GM21423 (cell line): ENCODE measurements at regions not wholly inside any gene's neighbourhood (a gene's known extent, or its start where the extent isn't known, plus 50 kb on each side); places are given as distances from the start of the nearest gene placed in this dataset.
"Not testable (repeated sequence)": the region's sequence is repeated elsewhere in the genome, so short reads cannot be mapped to it uniquely, and the experiment has no call there.

Experiments
- ATAC-seq: cut with Tn5 transposase; IDR thresholded peaks from one replicate; pipeline ENCODE4 v1.9.1; 2021; ENCODE audit warnings: mild to moderate bottlenecking, moderate library complexity; ENCODE audit not compliant: unreplicated experiment

DNA sequence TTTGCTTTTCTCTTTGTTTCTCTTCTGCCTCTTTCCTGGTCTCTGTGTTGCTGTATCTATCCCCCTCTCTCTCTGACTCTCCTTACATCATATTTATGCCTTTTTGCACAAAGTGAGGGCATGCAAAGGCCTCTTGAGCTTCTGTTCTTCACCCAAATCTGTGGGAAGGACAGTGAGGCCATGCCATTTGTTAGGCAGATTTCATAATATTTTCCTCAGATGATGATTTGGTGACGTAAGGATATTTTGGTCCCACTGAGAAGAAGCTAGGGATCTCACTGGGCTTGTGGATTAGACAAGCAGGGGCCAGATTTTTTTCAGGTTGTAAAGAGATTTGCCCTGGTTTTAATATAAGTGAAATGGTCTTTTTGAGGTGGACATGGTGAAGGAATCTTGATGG, 249.4 kb upstream of the USP24 start:
- ATAC-seq = no peak

DNA sequence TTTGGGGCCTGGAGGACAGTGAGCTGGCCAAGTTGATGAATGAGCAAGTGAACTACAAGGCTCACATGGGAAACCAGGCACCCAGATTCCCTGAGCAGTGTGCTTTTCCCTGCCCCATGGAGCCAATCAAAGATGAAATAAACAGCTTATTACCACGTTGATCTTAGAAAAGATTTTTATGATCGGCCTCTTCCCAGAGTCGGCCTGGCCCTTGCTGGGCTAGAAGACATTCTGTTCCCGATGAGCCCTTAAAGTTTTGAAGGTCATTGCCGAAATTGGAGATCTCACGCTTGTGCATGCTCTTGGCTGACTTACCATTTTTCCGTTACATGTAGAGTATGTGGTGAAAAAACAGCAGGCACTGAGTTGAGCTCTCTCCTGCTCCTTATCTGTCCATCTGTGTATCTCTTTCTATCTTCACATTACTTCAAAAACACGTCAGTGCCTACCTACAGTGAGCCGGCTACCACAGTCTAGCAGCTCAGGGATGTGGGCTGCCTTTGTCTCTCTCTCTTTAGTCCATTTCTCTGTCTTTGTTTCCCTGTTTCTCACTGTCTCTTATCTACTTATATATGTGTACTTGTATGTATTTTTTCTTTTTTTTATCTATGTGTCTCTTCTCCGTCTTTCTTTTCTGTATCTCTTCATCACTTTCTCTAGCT, 248.8 kb upstream of the USP24 start:
- no peak for ATAC-seq

DNA sequence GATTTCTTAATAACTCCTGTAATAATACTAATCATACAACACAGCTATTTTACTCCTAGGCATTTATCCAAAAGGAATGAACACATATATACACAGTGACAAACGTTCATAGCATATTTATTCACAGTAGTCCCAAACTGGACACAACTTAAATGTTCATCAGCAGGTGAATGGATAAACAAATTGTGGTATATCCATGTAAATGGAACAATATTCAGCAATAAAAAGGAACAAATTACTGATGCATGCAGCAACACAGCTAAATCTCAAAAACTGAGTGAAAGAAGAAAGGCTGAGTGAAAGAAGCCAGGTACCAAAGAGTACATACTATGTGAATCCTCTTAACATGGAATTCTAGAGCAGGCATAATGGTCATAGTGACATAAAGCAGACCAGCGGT, 242.7 kb upstream of the USP24 start:
- ATAC-seq = no peak

GRCh38 chr1:55456971-55457370, 241.8 kb upstream of the USP24 start:
- no peak for ATAC-seq

GRCh38 chr1:55448261-55448660, 233.1 kb upstream of the USP24 start:
- ATAC-seq = no peak

GRCh38 chr1:55447488-55447887, 232.3 kb upstream of the USP24 start:
- no peak for ATAC-seq

DNA sequence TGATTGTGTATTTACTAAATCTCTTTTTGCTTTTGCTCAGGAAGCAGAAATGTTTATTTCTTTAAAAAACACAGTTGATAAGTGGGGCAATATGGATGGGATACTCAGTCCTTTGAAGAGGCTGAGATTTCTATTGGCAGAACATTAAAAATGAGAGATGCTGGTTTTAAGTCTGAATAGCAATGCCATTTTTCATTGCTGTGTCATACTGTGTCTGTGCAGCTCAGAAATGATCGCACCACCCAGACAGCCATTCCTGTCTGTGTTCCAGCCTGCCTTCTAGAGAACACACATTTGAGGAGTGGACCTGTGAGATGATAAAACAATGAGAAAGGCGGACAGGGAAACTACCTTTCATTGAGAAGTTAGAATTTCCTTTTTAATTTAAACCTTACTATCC, 231.2 kb upstream of the USP24 start:
- no peak for ATAC-seq

GRCh38 chr1:55445416-55445815, 230.3 kb upstream of the USP24 start:
- peak; percentile 77 for ATAC-seq

GRCh38 chr1:55444667-55445066, 229.5 kb upstream of the USP24 start:
- ATAC-seq = no peak

DNA sequence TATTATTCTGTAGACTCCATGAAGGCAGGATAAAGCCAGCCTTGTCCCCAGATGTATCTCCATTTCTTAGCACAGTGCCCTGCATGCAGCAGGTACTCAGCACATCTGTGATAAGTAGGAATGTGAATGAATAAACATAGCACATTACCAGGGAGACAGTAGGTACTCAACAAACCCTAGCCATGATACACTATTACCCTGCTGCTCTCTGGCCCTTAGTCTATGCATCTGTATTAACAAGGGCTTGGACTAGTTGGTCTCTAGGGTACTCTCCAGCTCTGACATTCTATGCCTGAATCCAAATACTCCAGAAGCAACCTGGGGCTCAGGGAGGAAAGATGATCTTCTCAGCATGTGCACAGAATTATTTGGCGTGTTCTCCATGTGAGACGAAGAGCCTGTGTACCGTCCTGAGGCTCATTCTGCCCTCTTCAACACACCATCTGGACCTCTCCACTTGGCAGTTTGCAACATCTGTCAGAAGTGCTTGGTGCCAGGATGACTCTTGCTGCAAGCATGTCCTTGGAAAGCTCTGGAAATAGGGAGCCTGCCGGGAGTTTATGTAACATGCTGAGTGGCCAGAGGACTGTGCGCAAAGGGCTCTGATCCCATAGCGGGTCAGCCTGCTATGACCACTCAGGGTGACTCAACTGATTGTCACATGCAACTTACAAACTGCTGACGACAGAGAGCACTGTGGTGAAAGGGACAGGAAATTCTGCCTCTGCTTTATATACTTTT, 228.2 kb upstream of the USP24 start:
- no peak for ATAC-seq

GRCh38 chr1:55441489-55441888, 226.3 kb upstream of the USP24 start:
- no peak for ATAC-seq

DNA sequence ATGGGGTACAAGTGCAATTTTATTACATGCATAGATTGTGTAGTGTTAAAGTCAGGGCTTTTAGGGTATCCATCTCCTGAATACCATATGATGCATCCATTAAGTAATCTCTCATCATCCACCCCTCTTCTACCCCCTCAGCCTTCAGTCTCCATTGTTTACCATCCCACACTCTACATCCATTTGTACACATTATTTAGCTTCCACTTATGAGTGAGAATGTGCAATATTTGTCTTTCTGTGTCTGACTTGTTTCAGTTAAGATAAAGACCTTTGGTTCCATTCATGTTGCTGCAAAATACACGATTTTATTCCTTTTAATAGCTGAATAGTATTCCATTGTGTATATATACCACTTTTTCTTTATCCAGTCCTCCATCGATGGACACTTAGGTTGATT, 222.5 kb upstream of the USP24 start:
- no peak for ATAC-seq

GRCh38 chr1:55430720-55431119, 215.6 kb upstream of the USP24 start:
- ATAC-seq = not testable (repeated sequence)

GRCh38 chr1:55430206-55430605, 215.0 kb upstream of the USP24 start:
- not testable (repeated sequence) for ATAC-seq

- ATAC-seq = no peak
Observed at GRCh38 chr1:55428944-55429931, 214.1 kb upstream of the USP24 start.

- ATAC-seq = no peak
Observed at GRCh38 chr1:55428231-55428630, 213.1 kb upstream of the USP24 start.

- ATAC-seq = no peak
Observed at GRCh38 chr1:55427606-55428005, 212.4 kb upstream of the USP24 start.

- no peak for ATAC-seq
Observed at GRCh38 chr1:55426619-55427018, 211.5 kb upstream of the USP24 start.

DNA sequence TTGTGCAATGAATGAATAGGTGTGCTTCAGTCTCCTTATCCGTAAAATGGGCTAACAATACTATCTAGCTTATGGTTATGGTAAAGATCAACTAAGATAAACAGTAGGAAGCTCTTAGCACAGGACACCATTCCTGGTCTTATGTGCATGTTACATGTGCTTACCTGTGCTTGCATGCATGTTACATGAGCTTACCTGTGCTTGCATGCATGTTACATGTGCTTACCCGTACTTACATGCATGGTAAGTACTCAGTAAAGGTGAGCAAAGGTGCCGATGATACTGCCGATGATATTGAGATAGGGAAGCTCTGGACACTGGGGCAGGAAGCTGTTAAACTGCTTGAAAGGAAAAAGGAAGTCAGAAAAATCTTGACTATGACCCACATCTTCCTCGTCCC, 211.0 kb upstream of the USP24 start:
- no peak for ATAC-seq

DNA sequence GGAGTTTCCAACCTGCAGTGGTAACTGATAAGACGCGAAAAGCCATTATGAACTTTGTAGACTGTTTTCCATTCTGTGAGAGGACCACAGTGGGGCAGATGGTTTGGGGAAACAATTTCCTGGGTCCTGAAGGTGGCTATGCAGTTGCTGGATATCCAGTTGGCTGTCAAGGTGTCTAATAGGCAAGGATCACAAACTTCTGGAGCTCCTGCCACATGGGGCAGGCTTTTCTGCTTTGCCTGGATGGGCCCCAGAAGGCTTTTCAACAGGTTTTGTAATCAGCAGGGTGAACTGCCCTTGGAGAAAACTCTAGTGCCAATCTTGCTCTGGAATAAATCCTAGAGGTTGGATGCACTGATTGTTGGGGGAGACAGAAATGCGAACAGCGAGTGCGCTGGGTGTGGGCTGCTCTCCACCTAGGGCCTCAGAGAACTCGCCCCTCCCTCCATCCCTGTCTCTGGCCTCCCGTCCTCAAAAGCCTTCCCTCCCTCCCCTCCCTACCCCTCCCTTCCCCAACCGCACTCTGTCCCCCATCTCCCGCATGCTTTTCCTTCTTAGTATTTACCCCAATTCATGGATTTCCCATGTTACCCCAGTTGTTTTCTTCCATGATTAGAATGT, 210.3 kb upstream of the USP24 start:
- ATAC-seq = no peak

- no peak for ATAC-seq
Observed at GRCh38 chr1:55423376-55423775, 208.2 kb upstream of the USP24 start.
